PC-9 (cell line): ENCODE measurements at regions not wholly inside any gene's neighbourhood (a gene's known extent, or its start where the extent isn't known, plus 50 kb on each side); places are given as distances from the start of the nearest gene placed in this dataset.
"Not testable (repeated sequence)": the region's sequence is repeated elsewhere in the genome, so short reads cannot be mapped to it uniquely, and the experiment has no call there.

Source experiments
- BruUV-seq: library from RNA; stranded (reverse); fragments of 400-500 nt; replicated peaks from 2 replicates; lab custom pipeline; 2021; lab: Mats Ljungman, UMichigan
- CTCF ChIA-PET: fragments of 300-600 bp; sonication (Branson Sonifier 250); formaldehyde crosslinking; loops from one replicate; lab custom pipeline; 2022; ENCODE audit warnings: antibody characterized with exemption; lab: Charles Lee
- POLR2A ChIA-PET: fragments of 300-600 bp; sonication (Branson Sonifier 250); formaldehyde crosslinking; loops from one replicate; lab custom pipeline; 2022; ENCODE audit warnings: antibody characterized with exemption; ENCODE audit not compliant: unreplicated experiment; lab: Charles Lee
- DNase-seq, 2 experiments: peaks; one replicate each; pipeline versions ENCODE4 v3.0.0 to v3.0.0-alpha.2; 2015 to 2022; ENCODE audit warnings: mixed read lengths in 1 of 2
- H2AFZ ChIP-seq: fragments of 200-600 bp; sonication (generic); 2 replicates; pipeline ENCODE4 v1.8.1; 2017; ENCODE audit warnings: antibody characterized with exemption
- H3F3A ChIP-seq: fragments of 200-600 bp; sonication (generic); 2 replicates; pipeline ENCODE4 v1.8.1; 2017; ENCODE audit warnings: antibody characterized with exemption, mild to moderate bottlenecking, low read depth; ENCODE audit not compliant: insufficient read depth
- H3K27ac ChIP-seq: fragments of 200-600 bp; sonication (generic); 2 replicates; pipeline ENCODE4 v1.6.1; 2016; ENCODE audit warnings: mixed run types
- H3K27me3 ChIP-seq: fragments of 200-600 bp; sonication (generic); 2 replicates; pipeline ENCODE4 v1.6.1; 2016; ENCODE audit warnings: low read depth, mixed run types; ENCODE audit not compliant: insufficient read depth
- H3K36me3 ChIP-seq: fragments of 200-600 bp; sonication (generic); 2 replicates; pipeline ENCODE4 v1.6.1; 2016; ENCODE audit warnings: low read depth, mixed run types
- H3K4me1 ChIP-seq: fragments of 200-600 bp; sonication (generic); replicated peaks from 2 replicates; pipeline ENCODE4 v1.6.1; 2016; ENCODE audit warnings: mixed run types; ENCODE audit not compliant: insufficient read depth
- H3K4me2 ChIP-seq: fragments of 200-600 bp; sonication (generic); 2 replicates; pipeline ENCODE4 v1.6.1; 2017; ENCODE audit warnings: mixed run types
- H3K4me3 ChIP-seq: fragments of 200-600 bp; sonication (generic); 2 replicates; pipeline ENCODE4 v1.6.1; 2016; ENCODE audit warnings: mixed run types
- H3K79me2 ChIP-seq: fragments of 200-600 bp; sonication (generic); 2 replicates; pipeline ENCODE4 v1.6.1; 2017; ENCODE audit warnings: low read depth, mixed run types
- H3K9me2 ChIP-seq: fragments of 200-600 bp; sonication (generic); 2 replicates; pipeline ENCODE4 v1.8.1; 2017; ENCODE audit warnings: mild to moderate bottlenecking; ENCODE audit not compliant: insufficient read depth
- H3K9me3 ChIP-seq: fragments of 200-600 bp; sonication (generic); 2 replicates; pipeline ENCODE4 v1.8.1; 2016; ENCODE audit warnings: low read depth; ENCODE audit not compliant: insufficient read depth
- H4K20me1 ChIP-seq: fragments of 200-600 bp; sonication (generic); 2 replicates; pipeline ENCODE4 v1.8.1; 2017; ENCODE audit not compliant: insufficient read depth
- EZH2 ChIP-seq: fragments of 200-600 bp; sonication (generic); IDR thresholded peaks from 2 replicates; pipeline ENCODE4 v1.8.0; 2017; ENCODE audit warnings: antibody characterized with exemption, low read depth
- intact Hi-C: fragments of 100-400 bp; cut with micrococcal nuclease; formaldehyde crosslinking; loops from one replicate; pipeline ENCODE4 v1.10.0; 2022; ENCODE audit not compliant: unreplicated experiment
- TF ChIP-seq, protein P1 (sequence below): fragments of 200-600 bp; sonication (generic); conservative IDR thresholded peaks from 2 replicates; pipeline ENCODE4 v1.6.1; 2017; ENCODE audit warnings: mixed run types, antibody characterized with exemption, mild to moderate bottlenecking, moderate library complexity

DNA sequence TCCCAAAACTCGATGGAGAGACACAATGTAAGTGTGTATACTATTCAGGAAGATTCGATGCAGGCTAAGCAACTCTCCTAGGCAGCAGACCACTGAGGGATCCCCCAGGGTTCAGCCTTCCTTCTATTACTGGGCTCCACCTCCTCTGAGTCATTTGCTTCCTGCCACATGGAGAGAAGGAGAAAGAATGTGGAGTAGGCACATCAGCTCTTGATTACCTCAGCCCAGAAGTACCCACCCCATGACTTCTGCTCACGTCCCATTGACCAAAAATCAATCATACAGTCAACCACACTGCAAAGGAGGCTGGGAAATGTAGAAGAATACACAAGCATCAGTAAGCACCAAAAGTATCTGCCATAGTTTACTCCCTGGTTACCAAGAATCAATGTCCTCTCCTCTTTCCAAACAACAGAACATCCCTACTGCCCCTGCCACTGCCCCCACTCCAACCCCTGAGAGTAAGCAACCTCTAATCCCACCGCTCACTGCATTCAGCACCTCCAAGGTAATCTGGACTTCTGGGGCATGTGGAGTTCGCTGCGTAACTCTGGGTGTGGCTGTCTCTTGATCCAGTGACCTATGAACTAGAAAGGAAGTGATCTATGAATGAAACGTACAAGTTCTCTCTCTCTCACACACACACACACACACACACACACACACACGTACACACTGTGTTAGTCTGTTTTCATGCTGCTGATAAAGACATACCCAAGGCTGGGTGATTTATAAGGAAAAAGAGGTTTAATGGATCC, 91.2 kb upstream of the C1QTNF7 start:
- Histone ChIP-seq H3K27ac (no peak overlapping the region), H3F3A (no peaks in the 10 kb centered on the region), H3K4me2 (no peak overlapping the region), H3K27me3 (no peaks in the 10 kb centered on the region), H3K4me1 (no peaks in the 10 kb centered on the region), H3K9me2 (no peaks in the 10 kb centered on the region), H3K79me2 (no peaks in the 10 kb centered on the region), H2AFZ (no peak overlapping the region), H3K9me3 (no peaks in the 10 kb centered on the region), H4K20me1 (no peaks in the 10 kb centered on the region), H3K4me3 (no peak overlapping the region), H3K36me3 (no peaks in the 10 kb centered on the region)
- no peak for DNase-seq
- no TSS peak for BruUV-seq
- POLR2A ChIA-PET, result no interaction called here
- CTCF ChIA-PET, result no interaction called here
- intact Hi-C loops, result no loop called here
- TF ChIP-seq, protein P1, sequence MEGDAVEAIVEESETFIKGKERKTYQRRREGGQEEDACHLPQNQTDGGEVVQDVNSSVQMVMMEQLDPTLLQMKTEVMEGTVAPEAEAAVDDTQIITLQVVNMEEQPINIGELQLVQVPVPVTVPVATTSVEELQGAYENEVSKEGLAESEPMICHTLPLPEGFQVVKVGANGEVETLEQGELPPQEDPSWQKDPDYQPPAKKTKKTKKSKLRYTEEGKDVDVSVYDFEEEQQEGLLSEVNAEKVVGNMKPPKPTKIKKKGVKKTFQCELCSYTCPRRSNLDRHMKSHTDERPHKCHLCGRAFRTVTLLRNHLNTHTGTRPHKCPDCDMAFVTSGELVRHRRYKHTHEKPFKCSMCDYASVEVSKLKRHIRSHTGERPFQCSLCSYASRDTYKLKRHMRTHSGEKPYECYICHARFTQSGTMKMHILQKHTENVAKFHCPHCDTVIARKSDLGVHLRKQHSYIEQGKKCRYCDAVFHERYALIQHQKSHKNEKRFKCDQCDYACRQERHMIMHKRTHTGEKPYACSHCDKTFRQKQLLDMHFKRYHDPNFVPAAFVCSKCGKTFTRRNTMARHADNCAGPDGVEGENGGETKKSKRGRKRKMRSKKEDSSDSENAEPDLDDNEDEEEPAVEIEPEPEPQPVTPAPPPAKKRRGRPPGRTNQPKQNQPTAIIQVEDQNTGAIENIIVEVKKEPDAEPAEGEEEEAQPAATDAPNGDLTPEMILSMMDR, result no peak
- TF ChIP-seq EZH2, result no peak

DNA sequence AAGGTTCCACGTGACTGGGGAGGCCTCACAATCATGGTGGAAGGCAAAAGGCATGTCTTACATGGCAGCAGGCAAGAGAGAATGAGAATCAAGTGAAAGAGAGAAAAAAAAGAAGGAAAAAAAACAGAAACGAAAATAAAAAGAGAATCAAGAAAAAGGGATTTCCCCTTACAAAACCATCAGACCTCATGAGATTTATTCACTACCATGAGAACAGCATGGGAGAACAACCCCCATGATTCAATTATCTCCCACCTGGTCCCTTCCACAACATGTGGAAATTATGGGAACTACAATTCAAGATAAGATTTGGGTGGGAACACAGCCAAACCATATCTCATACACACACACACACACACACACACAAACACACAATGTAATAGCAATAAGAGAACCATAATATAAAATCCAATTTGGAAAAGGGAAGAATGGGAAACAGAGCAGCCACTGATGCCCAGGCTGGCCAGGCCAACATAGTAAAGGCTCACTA, 90.6 kb upstream of the C1QTNF7 start:
- H3K79me2 ChIP-seq, intact Hi-C loops, H3K9me2 ChIP-seq, H3K4me3 ChIP-seq, POLR2A ChIA-PET, H2AFZ ChIP-seq, CTCF ChIA-PET, H3F3A ChIP-seq, H3K27ac ChIP-seq, H3K9me3 ChIP-seq, H3K4me2 ChIP-seq, BruUV-seq, H4K20me1 ChIP-seq, H3K4me1 ChIP-seq, DNase-seq, H3K27me3 ChIP-seq, H3K36me3 ChIP-seq: not testable (repeated sequence)

DNA sequence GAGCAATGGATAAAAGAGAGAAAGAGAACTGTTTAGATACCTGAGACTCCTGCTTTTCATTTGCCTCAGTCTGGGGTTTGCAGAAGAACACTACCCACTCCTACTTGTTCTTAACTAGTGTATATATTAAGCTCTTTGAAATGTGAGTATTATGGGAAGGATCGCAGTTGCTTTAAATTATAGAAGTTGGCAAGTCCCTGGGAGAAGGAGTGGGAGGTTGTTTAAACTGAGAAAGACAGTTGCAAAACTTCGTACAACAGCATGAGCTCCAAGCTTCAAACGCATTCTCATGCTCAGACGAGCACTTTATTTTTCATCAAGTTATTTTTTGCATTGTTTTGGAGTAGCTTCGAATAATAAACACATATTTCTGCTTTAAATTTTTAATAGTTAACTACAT, 88.1 kb upstream of the C1QTNF7 start:
- H3K27ac ChIP-seq, result no peak overlapping the region
- H3F3A ChIP-seq, result no peaks in the 10 kb centered on the region
- DNase-seq, result no peak
- no peak overlapping the region for H3K4me3 ChIP-seq
- no peaks in the 10 kb centered on the region for H3K79me2 ChIP-seq
- no peaks in the 10 kb centered on the region for H3K4me1 ChIP-seq
- ChIA-PET POLR2A (no interaction called here), CTCF (no interaction called here)
- no peak overlapping the region for H3K4me2 ChIP-seq
- H2AFZ ChIP-seq, result no peak overlapping the region
- no TSS peak for BruUV-seq
- H3K9me2 ChIP-seq, result no peaks in the 10 kb centered on the region
- H3K27me3 ChIP-seq, result no peaks in the 10 kb centered on the region
- H3K36me3 ChIP-seq, result no peaks in the 10 kb centered on the region
- no peaks in the 10 kb centered on the region for H4K20me1 ChIP-seq
- TF ChIP-seq EZH2, result no peak
- TF ChIP-seq, protein P1, result no peak
- intact Hi-C loops, result no loop called here
- no peaks in the 10 kb centered on the region for H3K9me3 ChIP-seq
